ENCODE measurements at regions not wholly inside any gene's neighbourhood (a gene's known extent, or its start where the extent isn't known, plus 50 kb on each side); places are given as distances from the start of the nearest gene placed in this dataset.

GRCh38 chr4:155542415-155542814 is 124.2 kb upstream of the GUCY1A1 start:
- H3K79me2 ChIP-seq (replicated peaks; ENCODE audit: insufficient read depth): no peaks in the 10 kb centered on the region
- no peaks in the 10 kb centered on the region for H3K4me1 ChIP-seq (ENCODE audit: insufficient read depth)
- no peaks in the 10 kb centered on the region for H3K27me3 Mint-ChIP-seq (ENCODE audit: insufficient read depth, low read depth, poor library complexity)
- H3K27me3 ChIP-seq (ENCODE audit: insufficient read depth): no peaks in the 10 kb centered on the region
- peaks cover 5% of the 10 kb centered on the region; the same call in 2 of the 3 replicates for H3K36me3 Mint-ChIP-seq (ENCODE audit: low read depth)
- H3K4me3 Mint-ChIP-seq: no peak overlapping the region
- no peak for DNase-seq (ENCODE audit: low spot score)
- no peak overlapping the region for H3K27ac ChIP-seq (ENCODE audit: low read depth)
- no peak overlapping the region for H3K4me2 ChIP-seq
- TF ChIP-seq NANOG (IDR thresholded peaks at IDR 0.05; ENCODE audit: borderline replicate concordance) (no peak), ZNF114 (CRISPR knock-in tag; IDR thresholded peaks at IDR 0.05) (no peak), POLR2AphosphoS5 (IDR thresholded peaks at IDR 0.05; ENCODE audit: low read depth) (no peak), CTCF (conservative IDR thresholded peaks at IDR 0.05; ENCODE audit: low read depth in 2 of 2) (no peak), STAT1 (IDR thresholded peaks at IDR 0.05; ENCODE audit: unreplicated experiment) (no peak), EZH2 (IDR thresholded peaks at IDR 0.05; ENCODE audit: low read depth, unreplicated experiment) (no peak), ZNF462 (CRISPR knock-in tag; IDR thresholded peaks at IDR 0.05) (no peak), EZH2phosphoT487 (IDR thresholded peaks at IDR 0.05; ENCODE audit: unreplicated experiment) (no peak), JUNB (IDR thresholded peaks at IDR 0.05; ENCODE audit: unreplicated experiment) (no peak), REST (IDR thresholded peaks at IDR 0.05; ENCODE audit: unreplicated experiment) (no peak), CREB1 (CRISPR knock-in tag; IDR thresholded peaks at IDR 0.05; ENCODE audit: low read depth) (no peak), ETS1 (IDR thresholded peaks at IDR 0.05) (no peak)
- H3K4me1 Mint-ChIP-seq: no peaks in the 10 kb centered on the region
- H3K27ac Mint-ChIP-seq: no peak overlapping the region
- no peaks in the 10 kb centered on the region for H3F3A ChIP-seq (replicated peaks; ENCODE audit: low read depth)
- no peak for ATAC-seq
- H3K9me2 ChIP-seq (ENCODE audit: insufficient read depth): no peaks in the 10 kb centered on the region
- no peak overlapping the region for H2AFZ ChIP-seq
- H3K9me3 Mint-ChIP-seq: peaks cover 13% of the 10 kb centered on the region
- H3K4me3 ChIP-seq: no peak overlapping the region
- H3K36me3 ChIP-seq (ENCODE audit: insufficient read depth): no peaks in the 10 kb centered on the region
- H4K20me1 ChIP-seq (replicated peaks; ENCODE audit: insufficient read depth): no peaks in the 10 kb centered on the region

All from GM23338 (cell line).